ENCODE measurements at regions not wholly inside any gene's neighbourhood (a gene's known extent, or its start where the extent isn't known, plus 50 kb on each side); places are given as distances from the start of the nearest gene placed in this dataset.

- Mint-ChIP-seq H3K4me3 (no peak overlapping the region), H3K36me3 (ENCODE audit: low read depth) (no peaks in the 10 kb centered on the region), H3K4me1 (ENCODE audit: low read depth) (no peaks in the 10 kb centered on the region), H3K9me3 (no peaks in the 10 kb centered on the region), H3K27me3 (ENCODE audit: insufficient read depth) (peaks cover 1% of the 10 kb centered on the region; the same call in 1 of the 2 replicates), H3K27ac (no peak overlapping the region)
- TF ChIP-seq CTCF (IDR thresholded peaks at IDR 0.05): no peak
- no peak for DNase-seq
Measured at GRCh38 chr4:84028340-84028739, 470.8 kb downstream of the NKX6-1 start.

GRCh38 chr4:84024405-84024804, 474.7 kb downstream of the NKX6-1 start:
- peaks cover 1% of the 10 kb centered on the region; the same call in 1 of the 2 replicates for H3K27me3 Mint-ChIP-seq (ENCODE audit: insufficient read depth)
- no peak for DNase-seq
- no peaks in the 10 kb centered on the region for H3K9me3 Mint-ChIP-seq
- H3K27ac Mint-ChIP-seq: no peak overlapping the region
- H3K4me1 Mint-ChIP-seq (ENCODE audit: low read depth): no peaks in the 10 kb centered on the region
- H3K36me3 Mint-ChIP-seq (ENCODE audit: low read depth): no peaks in the 10 kb centered on the region
- no peak overlapping the region for H3K4me3 Mint-ChIP-seq
- no peak for TF ChIP-seq CTCF (IDR thresholded peaks at IDR 0.05)

GRCh38 chr4:84022564-84022963, 476.5 kb downstream of the NKX6-1 start:
- Mint-ChIP-seq H3K27me3 (ENCODE audit: insufficient read depth) (no peaks in the 10 kb centered on the region), H3K36me3 (ENCODE audit: low read depth) (no peaks in the 10 kb centered on the region), H3K4me1 (ENCODE audit: low read depth) (no peaks in the 10 kb centered on the region), H3K27ac (no peak overlapping the region), H3K4me3 (no peak overlapping the region), H3K9me3 (no peaks in the 10 kb centered on the region)
- no peak for TF ChIP-seq CTCF (IDR thresholded peaks at IDR 0.05)
- no peak for DNase-seq

- Mint-ChIP-seq H3K27ac (no peak overlapping the region), H3K36me3 (ENCODE audit: low read depth) (no peaks in the 10 kb centered on the region), H3K27me3 (ENCODE audit: insufficient read depth) (no peaks in the 10 kb centered on the region), H3K4me1 (ENCODE audit: low read depth) (no peaks in the 10 kb centered on the region), H3K9me3 (no peaks in the 10 kb centered on the region), H3K4me3 (no peak overlapping the region)
- TF ChIP-seq CTCF (IDR thresholded peaks at IDR 0.05): no peak
- DNase-seq: no peak
Measured at GRCh38 chr4:84019626-84020025, 479.5 kb downstream of the NKX6-1 start.

GRCh38 chr4:84003046-84003445, 467.1 kb downstream of the GPAT3 start:
- Mint-ChIP-seq H3K27ac (no peak overlapping the region), H3K9me3 (no peaks in the 10 kb centered on the region), H3K36me3 (ENCODE audit: low read depth) (no peaks in the 10 kb centered on the region), H3K4me1 (ENCODE audit: low read depth) (no peaks in the 10 kb centered on the region), H3K27me3 (ENCODE audit: insufficient read depth) (no peaks in the 10 kb centered on the region), H3K4me3 (no peak overlapping the region)
- TF ChIP-seq CTCF (IDR thresholded peaks at IDR 0.05): no peak
- no peak for DNase-seq

Measured in HFFc6 (cell line).